ENCODE measurements at regions not wholly inside any gene's neighbourhood (a gene's known extent, or its start where the extent isn't known, plus 50 kb on each side); places are given as distances from the start of the nearest gene placed in this dataset.

GRCh38 chr4:77496457-77496856, 109.2 kb upstream of the CXCL13 start:
- Histone ChIP-seq H4K20me1 (ENCODE audit: low read depth, low read length) (no peaks in the 10 kb centered on the region), H3K9me3 (ENCODE audit: insufficient read depth, low read length) (no peaks in the 10 kb centered on the region), H3K9ac (ENCODE audit: low read length) (no peak overlapping the region), H3K27me3 (ENCODE audit: low read length) (no peaks in the 10 kb centered on the region), H3F3A (ENCODE audit: insufficient read depth) (no peaks in the 10 kb centered on the region), H3K4me2 (ENCODE audit: low read depth, low read length, poor library complexity, severe bottlenecking) (no peak overlapping the region), H3K79me2 (ENCODE audit: insufficient read depth, low read length) (no peaks in the 10 kb centered on the region), H2AFZ (ENCODE audit: low read depth, low read length, severe bottlenecking) (no peak overlapping the region), H3K9me2 (replicated peaks; ENCODE audit: insufficient read depth, low read length) (no peaks in the 10 kb centered on the region), H3K4me3 (ENCODE audit: insufficient read depth, low read length, poor library complexity, severe bottlenecking) (no peak overlapping the region), H3K27ac (ENCODE audit: low read depth, low read length) (no peak overlapping the region), H3K36me3 (ENCODE audit: low read length) (no peaks in the 10 kb centered on the region)
- TF ChIP-seq EZH2phosphoT487 (conservative IDR thresholded peaks at IDR 0.05; ENCODE audit: low read length): no peak
- no peak for TF ChIP-seq CTCF (IDR thresholded peaks at IDR 0.05; ENCODE audit: insufficient read depth, low read length, poor library complexity, severe bottlenecking)

- Histone ChIP-seq H3K4me3 (ENCODE audit: insufficient read depth, low read length, poor library complexity, severe bottlenecking) (no peak overlapping the region), H2AFZ (ENCODE audit: low read depth, low read length, severe bottlenecking) (no peak overlapping the region), H3K36me3 (ENCODE audit: low read length) (no peaks in the 10 kb centered on the region), H3K27me3 (ENCODE audit: low read length) (no peaks in the 10 kb centered on the region), H3K9me2 (replicated peaks; ENCODE audit: insufficient read depth, low read length) (no peaks in the 10 kb centered on the region), H4K20me1 (ENCODE audit: low read depth, low read length) (no peaks in the 10 kb centered on the region), H3K27ac (ENCODE audit: low read depth, low read length) (no peak overlapping the region), H3K9me3 (ENCODE audit: insufficient read depth, low read length) (no peaks in the 10 kb centered on the region), H3K79me2 (ENCODE audit: insufficient read depth, low read length) (no peaks in the 10 kb centered on the region), H3K9ac (ENCODE audit: low read length) (no peak overlapping the region), H3F3A (ENCODE audit: insufficient read depth) (no peaks in the 10 kb centered on the region), H3K4me2 (ENCODE audit: low read depth, low read length, poor library complexity, severe bottlenecking) (no peak overlapping the region)
- TF ChIP-seq CTCF (IDR thresholded peaks at IDR 0.05; ENCODE audit: insufficient read depth, low read length, poor library complexity, severe bottlenecking) (no peak), EZH2phosphoT487 (conservative IDR thresholded peaks at IDR 0.05; ENCODE audit: low read length) (no peak)
These were observed 104.8 kb upstream of the CXCL13 start for GRCh38 chr4:77500801-77501200.

- Histone ChIP-seq H3K9ac (ENCODE audit: low read length) (no peak overlapping the region), H3K9me2 (replicated peaks; ENCODE audit: insufficient read depth, low read length) (no peaks in the 10 kb centered on the region), H2AFZ (ENCODE audit: low read depth, low read length, severe bottlenecking) (no peak overlapping the region), H3K27me3 (ENCODE audit: low read length) (no peaks in the 10 kb centered on the region), H3K4me2 (ENCODE audit: low read depth, low read length, poor library complexity, severe bottlenecking) (no peak overlapping the region), H3K4me3 (ENCODE audit: insufficient read depth, low read length, poor library complexity, severe bottlenecking) (no peak overlapping the region), H3K79me2 (ENCODE audit: insufficient read depth, low read length) (no peaks in the 10 kb centered on the region), H3K9me3 (ENCODE audit: insufficient read depth, low read length) (no peaks in the 10 kb centered on the region), H3F3A (ENCODE audit: insufficient read depth) (no peaks in the 10 kb centered on the region), H4K20me1 (ENCODE audit: low read depth, low read length) (no peaks in the 10 kb centered on the region), H3K36me3 (ENCODE audit: low read length) (no peaks in the 10 kb centered on the region), H3K27ac (ENCODE audit: low read depth, low read length) (no peak overlapping the region)
- TF ChIP-seq CTCF (IDR thresholded peaks at IDR 0.05; ENCODE audit: insufficient read depth, low read length, poor library complexity, severe bottlenecking) (no peak), EZH2phosphoT487 (conservative IDR thresholded peaks at IDR 0.05; ENCODE audit: low read length) (no peak)
These were observed 104.4 kb upstream of the CXCL13 start for GRCh38 chr4:77501240-77501639.

GRCh38 chr4:77501851-77502250, 103.8 kb upstream of the CXCL13 start:
- Histone ChIP-seq H3K4me2 (ENCODE audit: low read depth, low read length, poor library complexity, severe bottlenecking) (no peak overlapping the region), H3F3A (ENCODE audit: insufficient read depth) (no peaks in the 10 kb centered on the region), H3K27ac (ENCODE audit: low read depth, low read length) (no peak overlapping the region), H3K79me2 (ENCODE audit: insufficient read depth, low read length) (no peaks in the 10 kb centered on the region), H3K36me3 (ENCODE audit: low read length) (no peaks in the 10 kb centered on the region), H3K27me3 (ENCODE audit: low read length) (no peaks in the 10 kb centered on the region), H2AFZ (ENCODE audit: low read depth, low read length, severe bottlenecking) (no peak overlapping the region), H3K4me3 (ENCODE audit: insufficient read depth, low read length, poor library complexity, severe bottlenecking) (no peak overlapping the region), H3K9me3 (ENCODE audit: insufficient read depth, low read length) (no peaks in the 10 kb centered on the region), H3K9me2 (replicated peaks; ENCODE audit: insufficient read depth, low read length) (no peaks in the 10 kb centered on the region), H4K20me1 (ENCODE audit: low read depth, low read length) (no peaks in the 10 kb centered on the region), H3K9ac (ENCODE audit: low read length) (no peak overlapping the region)
- TF ChIP-seq CTCF (IDR thresholded peaks at IDR 0.05; ENCODE audit: insufficient read depth, low read length, poor library complexity, severe bottlenecking) (no peak), EZH2phosphoT487 (conservative IDR thresholded peaks at IDR 0.05; ENCODE audit: low read length) (no peak)
